B cell (primary cell): ENCODE measurements at regions not wholly inside any gene's neighbourhood (a gene's known extent, or its start where the extent isn't known, plus 50 kb on each side); places are given as distances from the start of the nearest gene placed in this dataset.

Experiments
- ATAC-seq: fragments of 200-7000 bp; cut with Tn5 transposase; one replicate; pipeline ENCODE4 v1.10.0; 2021; ENCODE audit warnings: low read depth, mild to moderate bottlenecking, moderate number of reproducible peaks, moderate library complexity
- CTCF ChIA-PET: fragments of 350-600 bp; sonication (Branson Sonifier 250); formaldehyde crosslinking; loops from one replicate; lab custom pipeline; 2021; ENCODE audit warnings: antibody characterized with exemption, inconsistent platforms; lab: Charles Lee
- POLR2A ChIA-PET: fragments of 350-600 bp; sonication (Branson Sonifier 250); formaldehyde crosslinking; loops from one replicate; lab custom pipeline; 2021; ENCODE audit warnings: antibody characterized with exemption; lab: Charles Lee
- DNase-seq: peaks from one replicate; pipeline ENCODE4 v3.0.0; 2013
- H2AFZ ChIP-seq: 2 replicates; pipeline ENCODE4 v1.6.1; 2012; ENCODE audit warnings: mild to moderate bottlenecking, low read depth, low read length; ENCODE audit not compliant: insufficient read depth, poor library complexity, severe bottlenecking
- H3K27ac ChIP-seq, 2 donors: 1 replicate in 1 of 2; 2 replicates in 1 of 2; pipeline ENCODE4 v1.5.1; 2012 to 2013; ENCODE audit warnings: low read length in 2 of 2, mild to moderate bottlenecking in 2 of 2, moderate library complexity in 1 of 2
- H3K27me3 ChIP-seq, 4 experiments: fragments of 200-600 bp in 1 of 4; sonication (generic) in 1 of 4; replicated peaks in 1 of 4; 1 replicate in 2 of 4; 2 replicates in 2 of 4; pipeline versions ENCODE4 v1.6.1 to v1.7.0; 2013 to 2016; ENCODE audit warnings: low read length in 3 of 4, mild to moderate bottlenecking in 2 of 4, mixed read lengths in 1 of 4, moderate library complexity in 1 of 4; ENCODE audit not compliant: insufficient read depth in 4 of 4, control insufficient read depth in 3 of 4; ENCODE audit errors: control extremely low read depth in 1 of 4
- H3K36me3 ChIP-seq, 2 experiments: replicated peaks in 1 of 2; 1 replicate in 1 of 2; 2 replicates in 1 of 2; pipeline versions ENCODE4 v1.6.1 to v1.7.1; 2013; ENCODE audit warnings: low read length in 1 of 2; ENCODE audit not compliant: insufficient read depth in 2 of 2, control insufficient read depth in 1 of 2; ENCODE audit errors: control extremely low read depth in 1 of 2, extremely low read depth in 1 of 2
- H3K4me1 ChIP-seq, 2 donors: fragments of 200-600 bp in 1 of 2; sonication (generic) in 1 of 2; 1 replicate in 1 of 2; 2 replicates in 1 of 2; pipeline versions ENCODE4 v1.5.1 to v1.6.1; 2013 to 2017; ENCODE audit warnings: low read length in 2 of 2; ENCODE audit not compliant: control insufficient read depth in 2 of 2, insufficient read depth in 2 of 2
- H3K4me2 ChIP-seq: replicated peaks from 2 replicates; pipeline ENCODE3; 2012; ENCODE audit warnings: mild to moderate bottlenecking, low read depth, low read length; ENCODE audit not compliant: poor library complexity, severe bottlenecking
- H3K4me3 ChIP-seq, 5 experiments: fragments of 200-600 bp in 1 of 5; sonication (generic) in 1 of 5; 1 replicate in 3 of 5; 2 replicates in 2 of 5; pipeline versions ENCODE4 v1.5.1 to v1.7.0; 2011 to 2016; ENCODE audit warnings: low read length in 4 of 5, mild to moderate bottlenecking in 4 of 5, low read depth in 2 of 5, control low read depth in 1 of 5, moderate library complexity in 1 of 5; ENCODE audit not compliant: insufficient read depth in 1 of 5; ENCODE audit errors: control extremely low read depth in 1 of 5, extremely low read depth in 1 of 5
- H3K79me2 ChIP-seq: fragments of 200-600 bp; sonication (generic); one replicate; pipeline ENCODE4 v1.6.0; 2016; ENCODE audit warnings: low read length; ENCODE audit not compliant: control insufficient read depth, insufficient read depth
- H3K9ac ChIP-seq: fragments of 200-600 bp; sonication (generic); 2 replicates; pipeline ENCODE4 v1.6.1; 2017; ENCODE audit warnings: mild to moderate bottlenecking, low read length, moderate library complexity
- H3K9me3 ChIP-seq, 3 donors: one replicate each; pipeline versions ENCODE4 v1.6.1 to v1.7.1; 2013; ENCODE audit warnings: low read length in 2 of 3; ENCODE audit not compliant: control insufficient read depth in 2 of 3, insufficient read depth in 1 of 3; ENCODE audit errors: control extremely low read depth in 1 of 3
- H4K20me1 ChIP-seq: 2 replicates; pipeline ENCODE4 v1.6.0; 2012; ENCODE audit warnings: mild to moderate bottlenecking, low read length; ENCODE audit not compliant: insufficient read depth, control insufficient read depth, poor library complexity, severe bottlenecking
- H3K27ac Mint-ChIP-seq: one replicate; pipeline ENCODE4 v1.8.0; 2021; ENCODE audit warnings: mixed read lengths
- H3K27me3 Mint-ChIP-seq: one replicate; pipeline ENCODE4 v1.8.0; 2021; ENCODE audit warnings: mixed read lengths
- H3K4me1 Mint-ChIP-seq: one replicate; pipeline ENCODE4 v1.8.0; 2021; ENCODE audit warnings: mixed read lengths
- H3K4me3 Mint-ChIP-seq: one replicate; pipeline ENCODE4 v1.8.0; 2021; ENCODE audit warnings: mixed read lengths
- H3K9me3 Mint-ChIP-seq: one replicate; pipeline ENCODE4 v1.8.0; 2022; ENCODE audit warnings: mixed read lengths; ENCODE audit not compliant: insufficient read depth
- EZH2 ChIP-seq: IDR thresholded peaks from 2 replicates; pipeline ENCODE4 v1.6.1; 2012; ENCODE audit warnings: borderline replicate concordance, low read depth, mild to moderate bottlenecking, moderate library complexity, low read length; ENCODE audit not compliant: insufficient read depth, poor library complexity, severe bottlenecking
- WGBS: methylation state at CpG from one replicate; pipeline ENCODE4 v1.1.5; 2013; ENCODE audit warnings: missing lambda C conversion rate; ENCODE audit not compliant: insufficient coverage; 5-methylcytosine and 5-hydroxymethylcytosine counted together
- intact Hi-C: fragments of 100-400 bp; cut with micrococcal nuclease; formaldehyde crosslinking; loops from one replicate; pipeline ENCODE4 v1.10.0; 2022
- TF ChIP-seq, protein P1 (sequence below): fragments of 200-600 bp; IDR thresholded peaks from one replicate; pipeline ENCODE4 v1.8.0; 2022; ENCODE audit warnings: antibody characterized with exemption, mild to moderate bottlenecking

DNA sequence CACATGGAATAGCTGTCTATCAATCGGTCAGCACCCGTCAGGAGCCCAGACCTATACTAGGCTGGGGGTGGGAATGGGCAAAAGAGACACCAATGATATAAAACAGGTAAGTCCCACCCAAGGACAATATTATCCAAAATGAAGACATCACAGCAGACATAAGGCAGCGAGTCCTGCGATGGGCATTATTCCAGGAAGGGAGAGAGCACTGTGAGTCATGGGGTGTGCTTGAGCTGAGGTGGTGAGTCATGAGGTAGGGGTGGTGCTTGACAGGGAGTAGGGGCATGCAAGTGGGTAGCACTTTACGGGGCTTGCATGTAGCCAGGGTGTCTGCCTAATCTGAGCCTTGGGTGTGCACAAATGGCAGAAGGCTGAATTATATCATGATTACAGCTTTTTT is 605.0 kb upstream of the CADM1 start:
- no peak overlapping the region for H3K4me3 Mint-ChIP-seq

DNA sequence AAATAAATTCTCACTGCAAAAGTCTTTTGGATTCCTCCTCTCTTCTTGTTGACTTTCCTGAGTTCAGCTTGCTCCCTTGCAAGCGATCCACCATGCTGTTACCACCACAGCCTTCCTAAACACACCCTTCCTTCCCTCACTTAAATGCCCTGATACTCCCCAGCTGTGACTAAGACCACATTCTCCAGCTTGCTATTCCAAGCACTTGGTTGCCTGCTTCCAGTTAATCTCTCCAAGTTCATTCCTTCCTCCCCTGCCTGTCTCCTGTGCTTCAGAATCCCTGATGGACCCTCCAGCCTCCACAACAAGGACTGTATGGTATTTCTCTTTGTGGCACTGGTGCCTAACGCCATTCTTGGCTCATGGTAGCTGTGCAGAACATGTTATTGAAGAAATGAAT is 603.9 kb upstream of the CADM1 start:
- no peaks in the 10 kb centered on the region for H3K27me3 Mint-ChIP-seq
- POLR2A ChIA-PET: no interaction called here
- ATAC-seq: no peak

More for the DNA sequence above, 605.0 kb upstream of the CADM1 start:
- ChIA-PET CTCF (interaction anchor here (1.0 kb wide), 1 partner anchor 11 kb away, joined by 3 read pairs; no protein-coding TSS in a partner anchor), POLR2A (no interaction called here)
- H3K4me2 ChIP-seq: no peak overlapping the region
- H4K20me1 ChIP-seq: no peaks in the 10 kb centered on the region
- peaks cover 0 to 20% (median 0%) of the 10 kb centered on the region in 3 donors for H3K9me3 ChIP-seq
- no peaks in the 10 kb centered on the region for H3K27me3 ChIP-seq
- no peaks in the 10 kb centered on the region for H3K4me1 ChIP-seq
- H3K4me1 Mint-ChIP-seq: no peaks in the 10 kb centered on the region
- H3K9me3 Mint-ChIP-seq: no peaks in the 10 kb centered on the region
- WGBS: 93% methylated on average over 2 of the region's 5 CpGs
- H3K36me3 ChIP-seq: no peaks in the 10 kb centered on the region
- H3K9ac ChIP-seq: no peak overlapping the region
- no peak overlapping the region for H2AFZ ChIP-seq
- no peak for ATAC-seq
- H3K27ac ChIP-seq: no peak overlapping the region
- no peak overlapping the region for H3K27ac Mint-ChIP-seq
- no peak for DNase-seq
- no peak overlapping the region for H3K4me3 ChIP-seq
- TF ChIP-seq, protein P1, sequence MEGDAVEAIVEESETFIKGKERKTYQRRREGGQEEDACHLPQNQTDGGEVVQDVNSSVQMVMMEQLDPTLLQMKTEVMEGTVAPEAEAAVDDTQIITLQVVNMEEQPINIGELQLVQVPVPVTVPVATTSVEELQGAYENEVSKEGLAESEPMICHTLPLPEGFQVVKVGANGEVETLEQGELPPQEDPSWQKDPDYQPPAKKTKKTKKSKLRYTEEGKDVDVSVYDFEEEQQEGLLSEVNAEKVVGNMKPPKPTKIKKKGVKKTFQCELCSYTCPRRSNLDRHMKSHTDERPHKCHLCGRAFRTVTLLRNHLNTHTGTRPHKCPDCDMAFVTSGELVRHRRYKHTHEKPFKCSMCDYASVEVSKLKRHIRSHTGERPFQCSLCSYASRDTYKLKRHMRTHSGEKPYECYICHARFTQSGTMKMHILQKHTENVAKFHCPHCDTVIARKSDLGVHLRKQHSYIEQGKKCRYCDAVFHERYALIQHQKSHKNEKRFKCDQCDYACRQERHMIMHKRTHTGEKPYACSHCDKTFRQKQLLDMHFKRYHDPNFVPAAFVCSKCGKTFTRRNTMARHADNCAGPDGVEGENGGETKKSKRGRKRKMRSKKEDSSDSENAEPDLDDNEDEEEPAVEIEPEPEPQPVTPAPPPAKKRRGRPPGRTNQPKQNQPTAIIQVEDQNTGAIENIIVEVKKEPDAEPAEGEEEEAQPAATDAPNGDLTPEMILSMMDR: no peak
- TF ChIP-seq EZH2: no peak
- no peaks in the 10 kb centered on the region for H3K27me3 Mint-ChIP-seq
- H3K79me2 ChIP-seq: no peaks in the 10 kb centered on the region
- intact Hi-C loops: no loop called here

More for the DNA sequence above, 603.9 kb upstream of the CADM1 start:
- CTCF ChIA-PET: interaction anchor here (1.0 to 1.2 kb wide), 2 partner anchors 10 to 12 kb away, joined by 3 read pairs; no protein-coding TSS in a partner anchor
- Histone ChIP-seq H3K9ac (no peak overlapping the region), H3K4me3 (no peak overlapping the region), H3K27ac (no peak overlapping the region), H3K36me3 (no peaks in the 10 kb centered on the region), H2AFZ (no peak overlapping the region), H3K4me2 (no peak overlapping the region), H3K9me3 (peaks cover 0 to 11% (median 0%) of the 10 kb centered on the region in 3 donors), H4K20me1 (no peaks in the 10 kb centered on the region), H3K4me1 (no peaks in the 10 kb centered on the region), H3K79me2 (no peaks in the 10 kb centered on the region), H3K27me3 (no peaks in the 10 kb centered on the region)
- H3K4me3 Mint-ChIP-seq: no peak overlapping the region
- DNase-seq: no peak
- H3K4me1 Mint-ChIP-seq: no peaks in the 10 kb centered on the region
- no peak for TF ChIP-seq EZH2
- TF ChIP-seq, protein P1: no peak
- no peaks in the 10 kb centered on the region for H3K9me3 Mint-ChIP-seq
- 70% methylated on average over 2 of the region's 2 CpGs for WGBS
- intact Hi-C loops: no loop called here
- no peak overlapping the region for H3K27ac Mint-ChIP-seq
